ENCODE measurements at regions not wholly inside any gene's neighbourhood (a gene's known extent, or its start where the extent isn't known, plus 50 kb on each side); places are given as distances from the start of the nearest gene placed in this dataset.
"Not testable (repeated sequence)": the region's sequence is repeated elsewhere in the genome, so short reads cannot be mapped to it uniquely, and the experiment has no call there.

- DNase-seq: no peak
These were observed 165.6 kb upstream of the CCDC54 start for GRCh38 chr3:107211608-107212007.

- no peak for DNase-seq
These were observed 164.6 kb upstream of the CCDC54 start for GRCh38 chr3:107212618-107213017.

GRCh38 chr3:107213044-107213669, 164.1 kb upstream of the CCDC54 start:
- no peak for DNase-seq

- DNase-seq: no peak
These were observed 161.0 kb upstream of the CCDC54 start for GRCh38 chr3:107216229-107216628.

- DNase-seq: no peak
These were observed 160.5 kb upstream of the CCDC54 start for GRCh38 chr3:107216711-107217110.

- no peak for DNase-seq
These were observed 160.1 kb upstream of the CCDC54 start for GRCh38 chr3:107217172-107217571.

GRCh38 chr3:107218864-107219269, 158.4 kb upstream of the CCDC54 start:
- DNase-seq: no peak

- no peak for DNase-seq
These were observed 156.7 kb upstream of the CCDC54 start for GRCh38 chr3:107220538-107220937.

- DNase-seq: no peak
These were observed 155.4 kb upstream of the CCDC54 start for GRCh38 chr3:107221856-107222255.

GRCh38 chr3:107222907-107223306, 154.3 kb upstream of the CCDC54 start:
- no peak for DNase-seq

- no peak for DNase-seq
These were observed 153.1 kb upstream of the CCDC54 start for GRCh38 chr3:107224026-107224596.

GRCh38 chr3:107227091-107227490, 150.1 kb upstream of the CCDC54 start:
- DNase-seq: no peak

GRCh38 chr3:107233877-107234276, 143.4 kb upstream of the CCDC54 start:
- DNase-seq: not testable (repeated sequence)

- DNase-seq: no peak
These were observed 141.9 kb upstream of the CCDC54 start for GRCh38 chr3:107235193-107235927.

- DNase-seq: peak; percentile 79
These were observed 141.3 kb upstream of the CCDC54 start for GRCh38 chr3:107235928-107236315.

- no peak for DNase-seq
These were observed 140.4 kb upstream of the CCDC54 start for GRCh38 chr3:107236655-107237337.

GRCh38 chr3:107238787-107239186, 138.5 kb upstream of the CCDC54 start:
- DNase-seq: no peak

- no peak for DNase-seq
These were observed 137.5 kb upstream of the CCDC54 start for GRCh38 chr3:107239703-107240102.

- DNase-seq: peak; percentile 73
These were observed 136.8 kb upstream of the CCDC54 start for GRCh38 chr3:107240183-107241091.

GRCh38 chr3:107241217-107241616, 136.0 kb upstream of the CCDC54 start:
- peak; percentile 6 for DNase-seq

- DNase-seq: no peak
These were observed 134.7 kb upstream of the CCDC54 start for GRCh38 chr3:107242579-107242978.

GRCh38 chr3:107247116-107247515, 130.1 kb upstream of the CCDC54 start:
- no peak for DNase-seq

GRCh38 chr3:107249132-107249531, 128.1 kb upstream of the CCDC54 start:
- DNase-seq: no peak
